GM12878 (cell line): ENCODE measurements at regions not wholly inside any gene's neighbourhood (a gene's known extent, or its start where the extent isn't known, plus 50 kb on each side); places are given as distances from the start of the nearest gene placed in this dataset.

Experiments used
- ATAC-seq: fragments of 200-7000 bp; cut with Tn5 transposase; 3 replicates; pipeline ENCODE4 v1.9.1; 2020; ENCODE audit warnings: mild to moderate bottlenecking, moderate library complexity
- BruUV-seq: library from RNA; stranded (reverse); fragments of 400-500 nt; replicated peaks from 2 replicates; lab custom pipeline; 2021; lab: Mats Ljungman, UMichigan
- CTCF ChIA-PET: fragments of 300-600 bp; sonication (Branson Sonifier 250); formaldehyde crosslinking; extraction: SDS; loops from one replicate; lab custom pipeline; 2021; ENCODE audit warnings: inconsistent platforms; lab: Yijun Ruan, JAX
- POLR2A ChIA-PET: fragments of 350-600 bp; formaldehyde crosslinking; extraction: SDS; loops from one replicate; lab custom pipeline; 2021; ENCODE audit warnings: inconsistent platforms; lab: Charles Lee
- RAD21 ChIA-PET: fragments of 300-600 bp; sonication (Branson Sonifier 250); formaldehyde crosslinking; loops from one replicate; lab custom pipeline; 2023; ENCODE audit warnings: antibody characterized with exemption; ENCODE audit not compliant: unreplicated experiment; lab: Charles Lee
- SMC1A ChIA-PET: fragments of 300-600 bp; sonication (Branson Sonifier 250); formaldehyde crosslinking; loops from one replicate; lab custom pipeline; 2023; ENCODE audit not compliant: unreplicated experiment, uncharacterized antibody; lab: Charles Lee
- DNase-seq: peaks from one replicate; pipeline ENCODE4 v3.0.0-alpha.2; 2011; ENCODE audit warnings: low read depth, low spot score
- FAIRE-seq: peaks from 3 replicates; lab custom pipeline; 2011; peaks lifted over from hg19 to GRCh38; lab: Jason Lieb, UNC
- H2AFZ ChIP-seq: 2 replicates; pipeline ENCODE4 v1.6.0; 2011; ENCODE audit warnings: low read depth, low read length, control low read depth; ENCODE audit not compliant: control insufficient read depth
- H3K27ac ChIP-seq: 2 replicates; pipeline ENCODE4 v1.5.1; 2011; ENCODE audit warnings: control low read depth; ENCODE audit not compliant: control insufficient read depth, insufficient read depth
- H3K27me3 ChIP-seq, 2 experiments: replicated peaks in 1 of 2; 2 replicates each; pipeline versions ENCODE4 v1.6.0 to v1.6.1; 2011; ENCODE audit warnings: low read length in 1 of 2; ENCODE audit not compliant: control insufficient read depth in 2 of 2, insufficient read depth in 2 of 2
- H3K36me3 ChIP-seq, 2 experiments: 2 replicates each; pipeline ENCODE4 v1.5.1; 2011; ENCODE audit warnings: low read length in 1 of 2; ENCODE audit not compliant: control insufficient read depth in 2 of 2, insufficient read depth in 2 of 2
- H3K4me1 ChIP-seq: 2 replicates; pipeline ENCODE4 v1.6.1; 2011; ENCODE audit warnings: mild to moderate bottlenecking, low read length, moderate library complexity, mixed read lengths; ENCODE audit not compliant: control insufficient read depth, insufficient read depth
- H3K4me2 ChIP-seq: 2 replicates; pipeline ENCODE4 v1.6.0; 2011; ENCODE audit warnings: control low read depth; ENCODE audit not compliant: control insufficient read depth, insufficient read depth
- H3K4me3 ChIP-seq: fragments of 200-600 bp; sonication (generic); 2 replicates; pipeline ENCODE4 v1.5.1; 2016
- H3K79me2 ChIP-seq: 2 replicates; pipeline ENCODE4 v1.6.0; 2011; ENCODE audit warnings: low read length; ENCODE audit not compliant: control insufficient read depth, insufficient read depth
- H3K9ac ChIP-seq: 2 replicates; pipeline ENCODE4 v1.8.0; 2011; ENCODE audit warnings: low read length, control low read depth, mixed read lengths; ENCODE audit not compliant: control insufficient read depth, insufficient read depth
- H3K9me3 ChIP-seq: replicated peaks from 3 replicates; pipeline ENCODE4 v1.5.1; 2011; ENCODE audit warnings: mild to moderate bottlenecking, low read length; ENCODE audit not compliant: control insufficient read depth, insufficient read depth
- H4K20me1 ChIP-seq: 2 replicates; pipeline ENCODE4 v1.6.0; 2011; ENCODE audit not compliant: control insufficient read depth, insufficient read depth
- BACH1 ChIP-seq: fragments of 450-650 bp; IDR thresholded peaks from 2 replicates; pipeline ENCODE4 v1.6.1; 2017; ENCODE audit warnings: mild to moderate bottlenecking, borderline replicate concordance
- CHD1 ChIP-seq: IDR thresholded peaks from 2 replicates; pipeline ENCODE4 v1.6.1; 2012; ENCODE audit warnings: low read depth, low read length, improper control_type of control experiment
- CREB1 ChIP-seq: IDR thresholded peaks from 2 replicates; pipeline ENCODE4 v1.6.1; 2012; ENCODE audit warnings: low read depth, mild to moderate bottlenecking, inconsistent platforms
- ETV6 ChIP-seq, 2 experiments: fragments of 450-650 bp in 1 of 2; IDR thresholded peaks in 1 of 2; conservative IDR thresholded peaks in 1 of 2; 2 replicates each; pipeline ENCODE4 v1.6.1; 2014; ENCODE audit warnings: antibody characterized with exemption in 1 of 2, borderline replicate concordance in 1 of 2, low read depth in 1 of 2, mild to moderate bottlenecking in 1 of 2, moderate library complexity in 1 of 2
- FOXM1 ChIP-seq: IDR thresholded peaks from 2 replicates; pipeline ENCODE4 v1.6.1; 2012; ENCODE audit warnings: low read depth, mild to moderate bottlenecking, inconsistent platforms, low read length, moderate library complexity
- GABPA ChIP-seq: IDR thresholded peaks from 2 replicates; pipeline ENCODE4 v1.6.1; 2014; ENCODE audit warnings: antibody characterized with exemption, low read depth, mild to moderate bottlenecking, inconsistent platforms
- HDGF ChIP-seq: fragments of 450-650 bp; IDR thresholded peaks from 2 replicates; pipeline ENCODE4 v1.6.1; 2016; ENCODE audit warnings: antibody characterized with exemption
- IRF4 ChIP-seq: IDR thresholded peaks from 2 replicates; pipeline ENCODE4 v1.6.1; 2011; ENCODE audit warnings: low read depth, low read length
- LARP7 ChIP-seq: fragments of 450-650 bp; IDR thresholded peaks from 2 replicates; pipeline ENCODE4 v1.6.1; 2017; ENCODE audit warnings: mild to moderate bottlenecking
- MEF2A ChIP-seq: IDR thresholded peaks from 2 replicates; pipeline ENCODE4 v1.6.1; 2011; ENCODE audit warnings: low read depth, mild to moderate bottlenecking, low read length, moderate library complexity; ENCODE audit not compliant: insufficient read depth
- PAX8 ChIP-seq: fragments of 450-650 bp; IDR thresholded peaks from 2 replicates; pipeline ENCODE4 v1.6.1; 2017; ENCODE audit warnings: mild to moderate bottlenecking, moderate library complexity
- RCOR1 ChIP-seq: conservative IDR thresholded peaks from 2 replicates; pipeline ENCODE4 v1.6.1; 2012; ENCODE audit warnings: low read depth, low read length, improper control_type of control experiment
- SIX5 ChIP-seq: IDR thresholded peaks from 2 replicates; pipeline ENCODE4 v1.6.1; 2011; ENCODE audit warnings: mild to moderate bottlenecking, low read depth, low read length, moderate library complexity; ENCODE audit not compliant: severe bottlenecking
- YBX1 ChIP-seq: fragments of 450-650 bp; IDR thresholded peaks from 2 replicates; pipeline ENCODE4 v1.6.1; 2016; ENCODE audit warnings: antibody characterized with exemption
- WGBS: methylation state at CpG from one replicate; pipeline ENCODE4 v1.1.6; 2016; ENCODE audit warnings: low lambda C conversion rate; ENCODE audit not compliant: insufficient replicate concordance, insufficient coverage; ENCODE audit errors: missing lambda C conversion rate; 5-methylcytosine and 5-hydroxymethylcytosine counted together
- in situ Hi-C: fragments of 300-500 bp; cut with MboI; formaldehyde crosslinking; loops from 9 replicates; pipeline ENCODE4 v1.14.3; 2018; ENCODE audit warnings: mixed read lengths
- intact Hi-C: fragments of 100-400 bp; cut with micrococcal nuclease; formaldehyde crosslinking; loops from one replicate; pipeline ENCODE4 v1.14.2; 2022; ENCODE audit not compliant: unreplicated experiment
- TF ChIP-seq, protein P1 (sequence below): IDR thresholded peaks from 2 replicates; pipeline ENCODE4 v1.6.1; 2011; ENCODE audit warnings: low read depth, low read length, improper control_type of control experiment, borderline replicate concordance
- TF ChIP-seq, protein P2 (sequence below): fragments of 450-650 bp; IDR thresholded peaks from 2 replicates; pipeline ENCODE4 v1.6.1; 2017; ENCODE audit warnings: low read depth, mild to moderate bottlenecking, moderate library complexity
- TF ChIP-seq, protein P3 (sequence below): fragments of 450-650 bp; IDR thresholded peaks from 2 replicates; pipeline ENCODE4 v1.6.1; 2016; ENCODE audit warnings: mild to moderate bottlenecking, moderate library complexity, borderline replicate concordance

DNA sequence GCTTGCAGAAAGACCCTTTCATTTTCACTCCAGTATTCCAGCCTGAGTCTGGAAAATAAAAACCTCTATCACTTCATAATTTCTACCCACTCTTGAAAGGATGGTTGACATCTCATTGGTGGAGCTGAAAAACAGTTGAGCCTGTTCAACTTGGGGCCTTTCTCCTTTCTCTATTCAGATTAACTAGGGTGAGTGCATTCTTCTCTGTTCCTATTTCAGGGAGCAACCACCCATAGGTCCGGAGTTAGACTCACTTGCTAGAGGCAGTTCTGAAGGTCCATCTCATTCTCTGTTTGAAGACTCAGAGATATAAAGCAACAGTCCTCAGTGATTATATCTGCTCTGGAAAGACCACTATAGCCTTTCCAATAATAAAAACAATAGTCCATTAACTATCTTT, 167.9 kb upstream of the SPOPL start (continued):
- TF ChIP-seq, protein P1, sequence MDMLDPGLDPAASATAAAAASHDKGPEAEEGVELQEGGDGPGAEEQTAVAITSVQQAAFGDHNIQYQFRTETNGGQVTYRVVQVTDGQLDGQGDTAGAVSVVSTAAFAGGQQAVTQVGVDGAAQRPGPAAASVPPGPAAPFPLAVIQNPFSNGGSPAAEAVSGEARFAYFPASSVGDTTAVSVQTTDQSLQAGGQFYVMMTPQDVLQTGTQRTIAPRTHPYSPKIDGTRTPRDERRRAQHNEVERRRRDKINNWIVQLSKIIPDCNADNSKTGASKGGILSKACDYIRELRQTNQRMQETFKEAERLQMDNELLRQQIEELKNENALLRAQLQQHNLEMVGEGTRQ, result no peak

DNA sequence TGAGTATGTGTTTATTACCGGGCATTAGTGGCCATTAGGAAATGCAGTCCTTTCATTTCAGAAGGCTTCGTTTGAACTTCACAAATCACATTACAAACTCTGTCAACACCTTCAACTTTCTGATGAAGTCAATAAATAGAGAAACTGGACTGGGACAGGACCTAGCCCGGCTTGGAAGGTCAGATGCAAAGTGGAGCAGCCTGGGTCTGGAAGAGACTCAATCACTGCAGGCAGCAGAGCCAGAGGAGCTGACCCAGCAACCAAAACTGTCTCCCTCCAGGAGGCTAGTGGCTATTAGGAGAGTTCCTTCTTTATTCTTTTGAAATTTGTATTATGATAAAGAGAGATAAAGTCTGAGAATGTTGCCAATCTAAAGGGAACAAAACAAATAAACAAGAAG, 167.2 kb upstream of the SPOPL start:
- CTCF ChIA-PET, result no interaction called here
- Histone ChIP-seq H3K27ac (no peak overlapping the region), H4K20me1 (no peaks in the 10 kb centered on the region), H2AFZ (no peak overlapping the region), H3K4me2 (no peak overlapping the region), H3K27me3 (no peaks in the 10 kb centered on the region), H3K4me1 (no peaks in the 10 kb centered on the region), H3K4me3 (no peak overlapping the region), H3K9ac (no peak overlapping the region), H3K79me2 (no peaks in the 10 kb centered on the region), H3K36me3 (no peaks in the 10 kb centered on the region), H3K9me3 (no peaks in the 10 kb centered on the region)
- DNase-seq (no peak), FAIRE-seq (no peak), ATAC-seq (no peak)
- RAD21 ChIA-PET, result interaction anchor here (1.0 kb wide), 1 partner anchor 56 kb away, joined by 3 read pairs; no protein-coding TSS in a partner anchor
- POLR2A ChIA-PET, result no interaction called here
- no TSS peak for BruUV-seq
- WGBS, result 51% methylated on average over 3 of the region's 3 CpGs
- intact Hi-C loops, result no loop called here
- SMC1A ChIA-PET, result interaction anchor here (1.0 to 1.4 kb wide), 2 partner anchors 30 to 35 kb away, joined by 3 to 4 read pairs; no protein-coding TSS in a partner anchor
- in situ Hi-C loops, result no loop called here
- TF ChIP-seq, protein P1, result no peak
- TF ChIP-seq GABPA (no peak), LARP7 (no peak), HDGF (no peak), YBX1 (no peak), MEF2A (no peak), ETV6 (conservative IDR thresholded peaks at IDR 0.05 in 1 of 2, IDR thresholded peaks at IDR 0.05 in 1 of 2; ENCODE audit: borderline replicate concordance in 1 of 2, low read depth in 1 of 2) (no peak), RCOR1 (no peak), CREB1 (no peak), FOXM1 (no peak), BACH1 (no peak), PAX8 (no peak), CHD1 (no peak), IRF4 (no peak), SIX5 (no peak)
- TF ChIP-seq, protein P2, sequence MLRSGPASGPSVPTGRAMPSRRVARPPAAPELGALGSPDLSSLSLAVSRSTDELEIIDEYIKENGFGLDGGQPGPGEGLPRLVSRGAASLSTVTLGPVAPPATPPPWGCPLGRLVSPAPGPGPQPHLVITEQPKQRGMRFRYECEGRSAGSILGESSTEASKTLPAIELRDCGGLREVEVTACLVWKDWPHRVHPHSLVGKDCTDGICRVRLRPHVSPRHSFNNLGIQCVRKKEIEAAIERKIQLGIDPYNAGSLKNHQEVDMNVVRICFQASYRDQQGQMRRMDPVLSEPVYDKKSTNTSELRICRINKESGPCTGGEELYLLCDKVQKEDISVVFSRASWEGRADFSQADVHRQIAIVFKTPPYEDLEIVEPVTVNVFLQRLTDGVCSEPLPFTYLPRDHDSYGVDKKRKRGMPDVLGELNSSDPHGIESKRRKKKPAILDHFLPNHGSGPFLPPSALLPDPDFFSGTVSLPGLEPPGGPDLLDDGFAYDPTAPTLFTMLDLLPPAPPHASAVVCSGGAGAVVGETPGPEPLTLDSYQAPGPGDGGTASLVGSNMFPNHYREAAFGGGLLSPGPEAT, result no peak
- TF ChIP-seq, protein P3, sequence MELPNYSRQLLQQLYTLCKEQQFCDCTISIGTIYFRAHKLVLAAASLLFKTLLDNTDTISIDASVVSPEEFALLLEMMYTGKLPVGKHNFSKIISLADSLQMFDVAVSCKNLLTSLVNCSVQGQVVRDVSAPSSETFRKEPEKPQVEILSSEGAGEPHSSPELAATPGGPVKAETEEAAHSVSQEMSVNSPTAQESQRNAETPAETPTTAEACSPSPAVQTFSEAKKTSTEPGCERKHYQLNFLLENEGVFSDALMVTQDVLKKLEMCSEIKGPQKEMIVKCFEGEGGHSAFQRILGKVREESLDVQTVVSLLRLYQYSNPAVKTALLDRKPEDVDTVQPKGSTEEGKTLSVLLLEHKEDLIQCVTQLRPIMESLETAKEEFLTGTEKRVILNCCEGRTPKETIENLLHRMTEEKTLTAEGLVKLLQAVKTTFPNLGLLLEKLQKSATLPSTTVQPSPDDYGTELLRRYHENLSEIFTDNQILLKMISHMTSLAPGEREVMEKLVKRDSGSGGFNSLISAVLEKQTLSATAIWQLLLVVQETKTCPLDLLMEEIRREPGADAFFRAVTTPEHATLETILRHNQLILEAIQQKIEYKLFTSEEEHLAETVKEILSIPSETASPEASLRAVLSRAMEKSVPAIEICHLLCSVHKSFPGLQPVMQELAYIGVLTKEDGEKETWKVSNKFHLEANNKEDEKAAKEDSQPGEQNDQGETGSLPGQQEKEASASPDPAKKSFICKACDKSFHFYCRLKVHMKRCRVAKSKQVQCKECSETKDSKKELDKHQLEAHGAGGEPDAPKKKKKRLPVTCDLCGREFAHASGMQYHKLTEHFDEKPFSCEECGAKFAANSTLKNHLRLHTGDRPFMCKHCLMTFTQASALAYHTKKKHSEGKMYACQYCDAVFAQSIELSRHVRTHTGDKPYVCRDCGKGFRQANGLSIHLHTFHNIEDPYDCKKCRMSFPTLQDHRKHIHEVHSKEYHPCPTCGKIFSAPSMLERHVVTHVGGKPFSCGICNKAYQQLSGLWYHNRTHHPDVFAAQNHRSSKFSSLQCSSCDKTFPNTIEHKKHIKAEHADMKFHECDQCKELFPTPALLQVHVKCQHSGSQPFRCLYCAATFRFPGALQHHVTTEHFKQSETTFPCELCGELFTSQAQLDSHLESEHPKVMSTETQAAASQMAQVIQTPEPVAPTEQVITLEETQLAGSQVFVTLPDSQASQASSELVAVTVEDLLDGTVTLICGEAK, result no peak
